SK-N-SH (cell line): ENCODE measurements at regions not wholly inside any gene's neighbourhood (a gene's known extent, or its start where the extent isn't known, plus 50 kb on each side); places are given as distances from the start of the nearest gene placed in this dataset.

Source experiments
- CTCF ChIA-PET: fragments of 300-600, 350-600 bp; formaldehyde crosslinking; extraction: SDS; loops from one replicate; lab custom pipeline; 2021; lab: Yijun Ruan, JAX
- POLR2A ChIA-PET: fragments of 350-600 bp; sonication (Branson Sonifier 250); formaldehyde crosslinking; extraction: SDS; loops from one replicate; lab custom pipeline; 2020; ENCODE audit warnings: antibody characterized with exemption, inconsistent platforms; lab: Yijun Ruan, JAX
- DNase-seq: peaks from one replicate; pipeline ENCODE4 v3.0.0; 2012
- H2AFZ ChIP-seq: fragments of 200-600 bp; sonication (generic); 2 replicates; pipeline ENCODE4 v1.8.1; 2016; ENCODE audit warnings: antibody characterized with exemption, mild to moderate bottlenecking, low read depth
- H3F3A ChIP-seq: fragments of 200-600 bp; sonication (generic); replicated peaks from 2 replicates; pipeline ENCODE3; 2016; ENCODE audit warnings: antibody characterized with exemption, mild to moderate bottlenecking; ENCODE audit not compliant: insufficient read depth
- H3K27ac ChIP-seq, 2 experiments: fragments of 200-500 bp in 1 of 2; fragments of 200-600 bp in 1 of 2; sonication (Bioruptor generic) in 1 of 2; sonication (generic), shearing (Covaris generic) in 1 of 2; 2 replicates each; pipeline versions ENCODE4 v1.5.1 to v1.6.1; 2014 to 2016; ENCODE audit warnings: low read depth in 2 of 2, inconsistent platforms in 1 of 2, low read length in 1 of 2, mild to moderate bottlenecking in 1 of 2, mixed read lengths in 1 of 2
- H3K27me3 ChIP-seq: fragments of 200-600 bp; sonication (generic), shearing (Covaris generic); 2 replicates; pipeline ENCODE4 v1.6.1; 2016; ENCODE audit warnings: mixed run types; ENCODE audit not compliant: insufficient read depth
- H3K36me3 ChIP-seq, 2 experiments: fragments of 200-500 bp in 1 of 2; fragments of 200-600 bp in 1 of 2; sonication (Bioruptor generic) in 1 of 2; sonication (generic) in 1 of 2; replicated peaks in 1 of 2; 2 replicates each; pipeline versions ENCODE3 to v1.5.1; 2014 to 2016; ENCODE audit warnings: low read length in 1 of 2, mild to moderate bottlenecking in 1 of 2; ENCODE audit not compliant: insufficient read depth in 2 of 2, control insufficient read depth in 1 of 2
- H3K4me1 ChIP-seq, 2 experiments: fragments of 200-500 bp in 1 of 2; fragments of 200-600 bp in 1 of 2; sonication (Bioruptor generic) in 1 of 2; sonication (generic), shearing (Covaris generic) in 1 of 2; 2 replicates each; pipeline versions ENCODE4 v1.5.1 to v1.6.1; 2014 to 2016; ENCODE audit warnings: low read depth in 1 of 2, low read length in 1 of 2, mixed run types in 1 of 2; ENCODE audit not compliant: insufficient read depth in 2 of 2, control insufficient read depth in 1 of 2
- H3K4me2 ChIP-seq: fragments of 200-600 bp; sonication (generic), shearing (Covaris generic); 2 replicates; pipeline ENCODE4 v1.6.1; 2017; ENCODE audit warnings: mixed run types
- H3K4me3 ChIP-seq, 2 experiments: fragments of 200-500 bp in 1 of 2; fragments of 200-600 bp in 1 of 2; sonication (Bioruptor generic) in 1 of 2; sonication (generic), shearing (Covaris generic) in 1 of 2; 2 replicates each; pipeline versions ENCODE4 v1.5.1 to v1.8.1; 2014 to 2016; ENCODE audit warnings: low read depth in 2 of 2, inconsistent platforms in 1 of 2, low read length in 1 of 2, mild to moderate bottlenecking in 1 of 2, mixed read lengths in 1 of 2, moderate library complexity in 1 of 2
- H3K79me2 ChIP-seq: fragments of 200-600 bp; sonication (generic); 2 replicates; pipeline ENCODE4 v1.8.1; 2017; ENCODE audit warnings: mild to moderate bottlenecking; ENCODE audit not compliant: insufficient read depth
- H3K9ac ChIP-seq: fragments of 200-600 bp; sonication (generic); 2 replicates; pipeline ENCODE4 v1.6.1; 2017; ENCODE audit warnings: mixed run types
- H3K9me2 ChIP-seq: fragments of 200-600 bp; sonication (generic); 2 replicates; pipeline ENCODE4 v1.6.1; 2017; ENCODE audit warnings: mixed run types
- H3K9me3 ChIP-seq: fragments of 200-600 bp; sonication (generic); 2 replicates; pipeline ENCODE4 v1.6.1; 2017; ENCODE audit warnings: mixed run types, mild to moderate bottlenecking, moderate library complexity
- H4K20me1 ChIP-seq: fragments of 200-600 bp; sonication (generic); 2 replicates; pipeline ENCODE4 v1.6.1; 2017; ENCODE audit warnings: mild to moderate bottlenecking, mixed run types; ENCODE audit not compliant: insufficient read depth
- FOSL2 ChIP-seq: IDR thresholded peaks from 2 replicates; pipeline ENCODE4 v1.4.0; 2012; ENCODE audit warnings: low read depth, mild to moderate bottlenecking, moderate library complexity, borderline replicate concordance
- FOXJ3 ChIP-seq: sonication (generic); formaldehyde crosslinking; IDR thresholded peaks from 2 replicates; pipeline ENCODE4 v1.5.1; 2020; ENCODE audit warnings: mild to moderate bottlenecking, missing genetic modification reagents
- JUND ChIP-seq: IDR thresholded peaks from 2 replicates; pipeline ENCODE4 v1.4.0; 2012
- MXI1 ChIP-seq: IDR thresholded peaks from 2 replicates; pipeline ENCODE4 v1.6.1; 2012; ENCODE audit warnings: mild to moderate bottlenecking, low read depth, low read length, improper control_type of control experiment
- NRF1 ChIP-seq: IDR thresholded peaks from 2 replicates; pipeline ENCODE4 v1.6.1; 2012; ENCODE audit warnings: low read depth, mild to moderate bottlenecking, low read length
- POLR2AphosphoS5 ChIP-seq: IDR thresholded peaks from 2 replicates; pipeline ENCODE4 v1.6.1; 2012; ENCODE audit warnings: low read depth, low read length
- RCOR1 ChIP-seq: fragments of 150-350 bp; IDR thresholded peaks from 2 replicates; pipeline ENCODE4 v1.6.1; 2017; ENCODE audit warnings: antibody characterized with exemption, low read length
- TEAD4 ChIP-seq: IDR thresholded peaks from 2 replicates; pipeline ENCODE4 v1.4.0; 2012; ENCODE audit warnings: mild to moderate bottlenecking, borderline replicate concordance; ENCODE audit not compliant: insufficient read depth
- YY1 ChIP-seq: IDR thresholded peaks from 2 replicates; pipeline ENCODE4 v1.4.0; 2012; ENCODE audit warnings: low read depth, mild to moderate bottlenecking
- WGBS: methylation state at CpG from one replicate; pipeline ENCODE4 v1.1.6; 2017; ENCODE audit warnings: low lambda C conversion rate; 5-methylcytosine and 5-hydroxymethylcytosine counted together
- TF ChIP-seq, protein P1 (sequence below): IDR thresholded peaks from 2 replicates; pipeline ENCODE4; 2012
- TF ChIP-seq, protein P2 (sequence below): IDR thresholded peaks from 2 replicates; pipeline ENCODE4 v1.4.0; 2012; ENCODE audit warnings: low read depth, borderline replicate concordance

DNA sequence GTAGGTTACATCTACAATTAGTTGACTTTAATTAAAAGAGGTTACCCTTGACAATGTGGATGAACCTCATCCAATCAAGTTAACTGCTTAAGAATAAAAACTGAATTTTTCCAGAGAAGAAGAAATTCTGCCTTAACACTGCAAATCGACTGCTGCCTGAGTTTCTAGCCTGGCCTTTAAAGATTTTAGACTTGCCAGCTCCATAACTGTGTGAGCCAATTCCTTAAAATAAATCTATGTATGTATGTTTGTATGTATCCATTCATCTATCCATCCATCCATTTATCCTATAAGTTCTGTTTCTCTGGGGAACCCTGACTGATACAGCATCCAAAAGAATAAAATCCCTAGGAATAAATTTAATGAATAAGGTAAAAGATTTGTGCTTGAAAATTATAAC, 136.1 kb downstream of the TMEM38B start:
- H2AFZ ChIP-seq, result no peak overlapping the region
- H3K79me2 ChIP-seq, result no peaks in the 10 kb centered on the region
- H3K27me3 ChIP-seq, result no peaks in the 10 kb centered on the region
- TF ChIP-seq TEAD4 (no peak), NRF1 (no peak)
- TF ChIP-seq, protein P1, sequence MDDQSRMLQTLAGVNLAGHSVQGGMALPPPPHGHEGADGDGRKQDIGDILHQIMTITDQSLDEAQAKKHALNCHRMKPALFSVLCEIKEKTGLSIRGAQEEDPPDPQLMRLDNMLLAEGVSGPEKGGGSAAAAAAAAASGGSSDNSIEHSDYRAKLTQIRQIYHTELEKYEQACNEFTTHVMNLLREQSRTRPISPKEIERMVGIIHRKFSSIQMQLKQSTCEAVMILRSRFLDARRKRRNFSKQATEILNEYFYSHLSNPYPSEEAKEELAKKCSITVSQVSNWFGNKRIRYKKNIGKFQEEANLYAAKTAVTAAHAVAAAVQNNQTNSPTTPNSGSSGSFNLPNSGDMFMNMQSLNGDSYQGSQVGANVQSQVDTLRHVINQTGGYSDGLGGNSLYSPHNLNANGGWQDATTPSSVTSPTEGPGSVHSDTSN, result no peak
- DNase-seq, result no peak
- H3K4me3 ChIP-seq, result no peak overlapping the region
- ChIA-PET CTCF (interaction anchor here (4.6 kb wide), 1 partner anchor 11 kb away, joined by 19 read pairs; no protein-coding TSS in a partner anchor), POLR2A (no interaction called here)
- no peaks in the 10 kb centered on the region for H3K4me1 ChIP-seq
- H3K9me2 ChIP-seq, result no peaks in the 10 kb centered on the region
- H3K27ac ChIP-seq, result no peak overlapping the region
- H4K20me1 ChIP-seq, result no peaks in the 10 kb centered on the region
- WGBS, result 10% methylated on average over 1 of the region's 1 CpG
- H3K9ac ChIP-seq, result no peak overlapping the region
- no peaks in the 10 kb centered on the region for H3K36me3 ChIP-seq
- no peaks in the 10 kb centered on the region for H3F3A ChIP-seq
- H3K4me2 ChIP-seq, result no peak overlapping the region
- no peaks in the 10 kb centered on the region for H3K9me3 ChIP-seq

DNA sequence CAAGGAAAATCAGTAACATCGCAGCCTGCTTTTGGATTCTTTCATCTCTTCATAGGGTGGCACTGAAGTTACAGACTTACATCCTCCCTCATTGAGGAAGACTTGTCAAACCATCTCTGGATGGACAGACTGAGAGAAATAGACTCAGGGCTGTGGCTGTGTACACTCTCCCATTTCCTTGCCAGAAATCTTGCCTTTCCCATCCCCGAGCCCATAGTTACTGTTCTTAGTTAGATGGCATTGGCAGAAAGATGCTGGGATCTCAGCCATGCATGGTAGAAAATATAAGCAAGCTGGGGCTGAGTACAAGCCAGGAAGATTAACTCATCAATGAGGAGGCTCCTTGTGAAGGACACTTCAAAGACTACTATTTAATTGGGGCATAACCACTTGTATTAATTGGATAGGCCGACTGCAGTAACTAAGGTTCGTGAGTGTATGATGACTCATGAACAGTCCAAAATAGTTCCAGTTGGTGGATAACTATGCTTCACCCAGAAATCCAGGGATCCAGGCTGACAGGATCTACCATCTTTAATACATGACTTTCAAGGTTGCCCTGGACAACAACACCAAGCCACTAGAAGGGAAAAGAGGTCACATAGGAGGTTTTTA, 137.9 kb downstream of the TMEM38B start:
- no peaks in the 10 kb centered on the region for H3K36me3 ChIP-seq
- no peak overlapping the region for H3K27ac ChIP-seq
- no peaks in the 10 kb centered on the region for H3K9me3 ChIP-seq
- no peaks in the 10 kb centered on the region for H3K9me2 ChIP-seq
- H3K4me1 ChIP-seq, result peaks cover 0 to 4% of the 10 kb centered on the region in 2 experiments; a peak in 1 of 4 replicates
- CTCF ChIA-PET, result interaction anchor here (4.6 kb wide), 1 partner anchor 10 kb away, joined by 19 read pairs; no protein-coding TSS in a partner anchor
- WGBS, result 37% methylated on average over 4 of the region's 4 CpGs
- H3K27me3 ChIP-seq, result no peaks in the 10 kb centered on the region
- no peaks in the 10 kb centered on the region for H3K79me2 ChIP-seq
- DNase-seq, result no peak
- no peak for TF ChIP-seq RCOR1
- TF ChIP-seq MXI1, result no peak
- TF ChIP-seq, protein P1, result no peak
- no peak for TF ChIP-seq FOXJ3 (CRISPR knock-in tag)
- TF ChIP-seq, protein P2, sequence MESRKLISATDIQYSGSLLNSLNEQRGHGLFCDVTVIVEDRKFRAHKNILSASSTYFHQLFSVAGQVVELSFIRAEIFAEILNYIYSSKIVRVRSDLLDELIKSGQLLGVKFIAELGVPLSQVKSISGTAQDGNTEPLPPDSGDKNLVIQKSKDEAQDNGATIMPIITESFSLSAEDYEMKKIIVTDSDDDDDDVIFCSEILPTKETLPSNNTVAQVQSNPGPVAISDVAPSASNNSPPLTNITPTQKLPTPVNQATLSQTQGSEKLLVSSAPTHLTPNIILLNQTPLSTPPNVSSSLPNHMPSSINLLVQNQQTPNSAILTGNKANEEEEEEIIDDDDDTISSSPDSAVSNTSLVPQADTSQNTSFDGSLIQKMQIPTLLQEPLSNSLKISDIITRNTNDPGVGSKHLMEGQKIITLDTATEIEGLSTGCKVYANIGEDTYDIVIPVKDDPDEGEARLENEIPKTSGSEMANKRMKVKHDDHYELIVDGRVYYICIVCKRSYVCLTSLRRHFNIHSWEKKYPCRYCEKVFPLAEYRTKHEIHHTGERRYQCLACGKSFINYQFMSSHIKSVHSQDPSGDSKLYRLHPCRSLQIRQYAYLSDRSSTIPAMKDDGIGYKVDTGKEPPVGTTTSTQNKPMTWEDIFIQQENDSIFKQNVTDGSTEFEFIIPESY, result no peak
- TF ChIP-seq JUND, result no peak
- TF ChIP-seq YY1, result no peak
- TF ChIP-seq POLR2AphosphoS5, result no peak
- TF ChIP-seq FOSL2, result no peak
- no peak overlapping the region for H3K4me2 ChIP-seq
- H4K20me1 ChIP-seq, result no peaks in the 10 kb centered on the region
- POLR2A ChIA-PET, result no interaction called here
- no peak overlapping the region for H3K4me3 ChIP-seq
- no peak overlapping the region for H2AFZ ChIP-seq
- H3K9ac ChIP-seq, result no peak overlapping the region
- H3F3A ChIP-seq, result no peaks in the 10 kb centered on the region
